H1 (cell line): ENCODE measurements at regions not wholly inside any gene's neighbourhood (a gene's known extent, or its start where the extent isn't known, plus 50 kb on each side); places are given as distances from the start of the nearest gene placed in this dataset.

Experiments used
- GABPA ChIP-seq: IDR thresholded peaks from 2 replicates; pipeline ENCODE4 v1.6.1; 2011; ENCODE audit warnings: mild to moderate bottlenecking, low read length, moderate library complexity, borderline replicate concordance; ENCODE audit not compliant: insufficient read depth
- MAFK ChIP-seq: IDR thresholded peaks from 2 replicates; pipeline ENCODE4 v1.6.1; 2012; ENCODE audit warnings: low read depth, mild to moderate bottlenecking, improper control_type of control experiment, low read length
- TEAD4 ChIP-seq: IDR thresholded peaks from 2 replicates; pipeline ENCODE4 v1.6.1; 2012; ENCODE audit warnings: low read depth, low read length, inconsistent platforms, mixed read lengths

DNA sequence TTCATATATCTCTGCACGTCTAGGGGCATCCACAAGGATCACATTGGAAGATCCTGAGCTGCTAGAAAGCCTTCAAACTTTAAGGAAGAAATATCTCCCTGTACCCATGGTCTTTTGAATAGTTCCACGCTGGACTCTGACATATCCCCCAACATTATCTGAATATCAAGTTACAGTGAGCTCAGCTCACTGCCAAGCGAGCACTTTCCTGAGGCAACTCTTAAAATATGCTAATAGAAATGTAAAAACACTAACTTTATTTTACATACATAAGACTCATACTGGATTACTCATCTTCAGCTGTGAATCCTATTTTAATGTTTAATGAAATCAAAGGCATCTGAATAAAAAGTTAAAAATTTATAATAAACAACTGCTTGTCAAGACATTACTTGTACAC, 420.2 kb upstream of the CCDC54 start:
- TF ChIP-seq GABPA: no peak
- no peak for TF ChIP-seq TEAD4
- no peak for TF ChIP-seq MAFK
